A549 (cell line): ENCODE measurements at regions not wholly inside any gene's neighbourhood (a gene's known extent, or its start where the extent isn't known, plus 50 kb on each side); places are given as distances from the start of the nearest gene placed in this dataset.
"Not testable (repeated sequence)": the region's sequence is repeated elsewhere in the genome, so short reads cannot be mapped to it uniquely, and the experiment has no call there.

Experiments
- ATAC-seq, 2 experiments: fragments of 200-7000 bp in 1 of 2; fragments of >200 bp in 1 of 2; cut with Nextera tagmentation in 1 of 2; cut with Tn5 transposase in 1 of 2; 3 replicates each; pipeline versions ENCODE4 v1.8.0 to v1.9.1; 2018 to 2020; ENCODE audit warnings: mild to moderate bottlenecking in 1 of 2, moderate library complexity in 1 of 2
- CTCF ChIA-PET: fragments of 300-600 bp; sonication (Branson Sonifier 250); formaldehyde crosslinking; extraction: SDS; loops from one replicate; lab custom pipeline; 2021; ENCODE audit warnings: antibody characterized with exemption, inconsistent platforms; lab: Yijun Ruan, JAX
- POLR2A ChIA-PET: fragments of 350-600 bp; formaldehyde crosslinking; extraction: SDS; loops from one replicate; lab custom pipeline; 2021; ENCODE audit warnings: antibody characterized with exemption, inconsistent platforms; lab: Yijun Ruan, JAX
- DNase-seq, 2 experiments: peaks; one replicate each; pipeline versions ENCODE4 v3.0.0 to v3.0.0-alpha.2; 2011 to 2016; ENCODE audit warnings: low read depth in 1 of 2, low spot score in 1 of 2
- FAIRE-seq: peaks from 2 replicates; lab custom pipeline; 2011; peaks lifted over from hg19 to GRCh38; lab: Jason Lieb, UNC
- H3K27ac ChIP-seq, 2 experiments: fragments of >200 bp; sonication (Bioruptor Twin); formaldehyde crosslinking; 3 replicates each; pipeline ENCODE4 v1.5.1; 2016 to 2017
- H3K4me1 ChIP-seq: fragments of >200 bp; sonication (Bioruptor Twin); formaldehyde crosslinking; 3 replicates; pipeline ENCODE4 v1.6.1; 2016
- H3K4me2 ChIP-seq: fragments of >200 bp; sonication (Bioruptor Twin); formaldehyde crosslinking; 3 replicates; pipeline ENCODE4 v1.6.1; 2016
- H3K4me3 ChIP-seq: fragments of >200 bp; sonication (Bioruptor Twin); formaldehyde crosslinking; 3 replicates; pipeline ENCODE4 v1.5.1; 2016
- H3K9me3 ChIP-seq: fragments of >200 bp; sonication (Bioruptor Twin); formaldehyde crosslinking; 3 replicates; pipeline ENCODE4 v1.6.1; 2016
- BCL3 ChIP-seq: fragments of >200 bp; sonication (Bioruptor Twin); formaldehyde crosslinking; IDR thresholded peaks from 3 replicates; pipeline ENCODE4 v1.6.1; 2016
- CBX2 ChIP-seq: fragments of 200-600 bp; sonication (generic); IDR thresholded peaks from 2 replicates; pipeline ENCODE4 v1.6.1; 2016; ENCODE audit warnings: low read depth, mild to moderate bottlenecking, borderline replicate concordance
- FOSL2 ChIP-seq, 2 experiments: fragments of 450-650 bp in 1 of 2; fragments of >200 bp in 1 of 2; sonication (Bioruptor Twin) in 1 of 2; formaldehyde crosslinking; IDR thresholded peaks; 2 replicates each; pipeline versions ENCODE4 v1.5.0 to v1.6.1; 2016 to 2020; ENCODE audit warnings: mild to moderate bottlenecking in 1 of 2, moderate library complexity in 1 of 2
- FOXS1 ChIP-seq: fragments of 250-450 bp; sonication (Bioruptor Pico); IDR thresholded peaks from 2 replicates; pipeline ENCODE4 v1.5.0; 2020; ENCODE audit warnings: mild to moderate bottlenecking, moderate library complexity
- HDAC2 ChIP-seq: fragments of 200-600 bp; sonication (generic); IDR thresholded peaks from 2 replicates; pipeline ENCODE4 v1.6.1; 2016
- HES2 ChIP-seq: fragments of >200 bp; sonication (Bioruptor Twin); formaldehyde crosslinking; IDR thresholded peaks from 2 replicates; pipeline ENCODE4 v1.6.1; 2016
- HEYL ChIP-seq: fragments of 250-450 bp; sonication (Bioruptor Pico); IDR thresholded peaks from 2 replicates; pipeline ENCODE4 v1.8.0; 2021; ENCODE audit warnings: mild to moderate bottlenecking, moderate library complexity
- HMGXB4 ChIP-seq: fragments of 250-450 bp; sonication (Bioruptor Pico); IDR thresholded peaks from 2 replicates; pipeline ENCODE4 v1.5.0; 2021; ENCODE audit warnings: mild to moderate bottlenecking, moderate library complexity, borderline replicate concordance
- HOXA7 ChIP-seq: fragments of 250-450 bp; sonication (Bioruptor Pico); IDR thresholded peaks from 2 replicates; pipeline ENCODE4 v1.5.0; 2020; ENCODE audit warnings: mild to moderate bottlenecking, moderate library complexity
- HOXB5 ChIP-seq: fragments of 250-450 bp; sonication (Bioruptor Pico); IDR thresholded peaks from 2 replicates; pipeline ENCODE4 v1.5.0; 2020; ENCODE audit warnings: mild to moderate bottlenecking, moderate library complexity
- KDM1A ChIP-seq: fragments of 200-600 bp; sonication (generic); IDR thresholded peaks from 2 replicates; pipeline ENCODE4 v1.6.1; 2016; ENCODE audit warnings: low read depth, mild to moderate bottlenecking
- KDM5A ChIP-seq: fragments of 200-600 bp; sonication (generic); IDR thresholded peaks from 2 replicates; pipeline ENCODE4 v1.6.1; 2016; ENCODE audit warnings: antibody characterized with exemption, mild to moderate bottlenecking
- MYC ChIP-seq: IDR thresholded peaks from 2 replicates; pipeline ENCODE4 v1.6.1; 2012; ENCODE audit warnings: mild to moderate bottlenecking, inconsistent platforms, low read length, improper control_type of control experiment, borderline replicate concordance
- NPAS2 ChIP-seq: fragments of 250-450 bp; sonication (Bioruptor Pico); IDR thresholded peaks from 2 replicates; pipeline ENCODE4 v1.8.0; 2022; ENCODE audit warnings: mild to moderate bottlenecking, moderate library complexity, borderline replicate concordance
- NR3C1 ChIP-seq: fragments of >200 bp; sonication (Bioruptor Twin); formaldehyde crosslinking; IDR thresholded peaks from 3 replicates; pipeline ENCODE4 v1.6.1; 2017
- PHF8 ChIP-seq: fragments of 200-600 bp; sonication (generic); IDR thresholded peaks from 2 replicates; pipeline ENCODE4 v1.6.1; 2016; ENCODE audit warnings: low read depth, mild to moderate bottlenecking, antibody characterized with exemption, moderate library complexity, borderline replicate concordance
- POLR2A ChIP-seq: IDR thresholded peaks from 2 replicates; pipeline ENCODE4 v1.6.1; 2012; ENCODE audit warnings: mild to moderate bottlenecking, low read length
- POLR2AphosphoS2 ChIP-seq: conservative IDR thresholded peaks from 2 replicates; pipeline ENCODE4 v1.6.1; 2012; ENCODE audit warnings: low read length, improper control_type of control experiment, inconsistent platforms
- RAD21 ChIP-seq, 2 experiments: fragments of >200 bp in 1 of 2; sonication (Bioruptor Twin) in 1 of 2; formaldehyde crosslinking in 1 of 2; IDR thresholded peaks in 1 of 2; conservative IDR thresholded peaks in 1 of 2; 2 replicates in 1 of 2; 3 replicates in 1 of 2; pipeline ENCODE4 v1.6.1; 2012 to 2018; ENCODE audit warnings: inconsistent platforms in 1 of 2
- RARB ChIP-seq: fragments of 250-450 bp; sonication (Bioruptor Pico); IDR thresholded peaks from 2 replicates; pipeline ENCODE4 v1.8.0; 2021; ENCODE audit warnings: mild to moderate bottlenecking, moderate library complexity
- RCOR1 ChIP-seq: fragments of 150-350 bp; IDR thresholded peaks from 2 replicates; pipeline ENCODE4 v1.6.1; 2014; ENCODE audit warnings: antibody characterized with exemption, low read length, low read depth
- SREBF2 ChIP-seq: fragments of 450-650 bp; IDR thresholded peaks from 2 replicates; pipeline ENCODE4 v1.6.1; 2014; ENCODE audit warnings: mild to moderate bottlenecking, moderate library complexity
- TP53 ChIP-seq: fragments of 250-450 bp; sonication (Bioruptor Pico); IDR thresholded peaks from 2 replicates; pipeline ENCODE4 v1.5.0; 2021; ENCODE audit warnings: mild to moderate bottlenecking, moderate library complexity
- USF2 ChIP-seq: fragments of 450-650 bp; IDR thresholded peaks from 2 replicates; pipeline ENCODE4 v1.6.1; 2014; ENCODE audit warnings: antibody characterized with exemption
- ZC3H11A ChIP-seq: fragments of 450-650 bp; IDR thresholded peaks from 2 replicates; pipeline ENCODE4 v1.6.1; 2014; ENCODE audit warnings: antibody characterized with exemption, mild to moderate bottlenecking
- ZNF302 ChIP-seq: fragments of 250-450 bp; sonication (Bioruptor Pico); IDR thresholded peaks from 2 replicates; pipeline ENCODE4 v1.9.0; 2021; ENCODE audit warnings: inconsistent platforms, mild to moderate bottlenecking, moderate library complexity
- WGBS: methylation state at CpG from one replicate; pipeline ENCODE4 v1.1.6; 2017; ENCODE audit errors: missing lambda C conversion rate; 5-methylcytosine and 5-hydroxymethylcytosine counted together

- CTCF ChIA-PET, result interaction anchor here (0.6 kb wide), 1 partner anchor 12 kb away, joined by 3 read pairs; no protein-coding TSS in a partner anchor
- H3K27ac ChIP-seq, ATAC-seq, POLR2A ChIA-PET, H3K4me2 ChIP-seq, FAIRE-seq, DNase-seq, H3K4me1 ChIP-seq, H3K4me3 ChIP-seq, H3K9me3 ChIP-seq: not testable (repeated sequence)
- 71% methylated on average over 9 of the region's 9 CpGs for WGBS
Measured at GRCh38 chr16:72729552-72729951, 318.4 kb downstream of the ZFHX3 start.

GRCh38 chr16:72728516-72728915, 319.4 kb downstream of the ZFHX3 start:
- 82% methylated on average over 5 of the region's 11 CpGs for WGBS
- Histone ChIP-seq H3K9me3 (no peaks in the 10 kb centered on the region; the same call in 2 of the 3 replicates), H3K4me1 (no peaks in the 10 kb centered on the region), H3K4me2 (no peak overlapping the region), H3K4me3 (no peak overlapping the region), H3K27ac (no peak overlapping the region)
- TF ChIP-seq SREBF2, result no peak
- TF ChIP-seq BCL3, result no peak
- FAIRE-seq (no peak), ATAC-seq (no peak), DNase-seq (no peak)
- ChIA-PET POLR2A (no interaction called here), CTCF (no interaction called here)

GRCh38 chr16:72727565-72727964, 320.4 kb downstream of the ZFHX3 start:
- CTCF ChIA-PET, result interaction anchor here (0.6 kb wide), 1 partner anchor 52 kb away, joined by 3 read pairs; no protein-coding TSS in a partner anchor
- POLR2A ChIA-PET, result no interaction called here
- Histone ChIP-seq H3K9me3 (no peaks in the 10 kb centered on the region; the same call in 2 of the 3 replicates), H3K27ac (no peak overlapping the region), H3K4me2 (no peak overlapping the region), H3K4me1 (no peaks in the 10 kb centered on the region), H3K4me3 (no peak overlapping the region)
- no peak for ATAC-seq
- WGBS, result 83% methylated on average over 1 of the region's 1 CpG
- no peak for DNase-seq
- TF ChIP-seq HEYL (no peak), RARB (no peak), FOSL2 (IDR thresholded peaks at IDR 0.05) (no peak), FOSL2 (CRISPR knock-in tag; IDR thresholded peaks at IDR 0.05) (no peak), TP53 (CRISPR knock-in tag) (no peak), HES2 (no peak), ZC3H11A (no peak), FOXS1 (CRISPR knock-in tag) (no peak), HDAC2 (no peak)
- no peak for FAIRE-seq

GRCh38 chr16:72725643-72726042, 322.3 kb downstream of the ZFHX3 start:
- POLR2A ChIA-PET, result no interaction called here
- H3K9me3 ChIP-seq, result no peaks in the 10 kb centered on the region
- H3K4me1 ChIP-seq, result no peaks in the 10 kb centered on the region
- CTCF ChIA-PET, result no interaction called here
- H3K4me2 ChIP-seq, result no peak overlapping the region
- H3K4me3 ChIP-seq, result no peak overlapping the region
- no peak for ATAC-seq
- FAIRE-seq, result no peak
- H3K27ac ChIP-seq, result no peak overlapping the region
- TF ChIP-seq ZNF302 (CRISPR knock-in tag) (no peak), HOXB5 (CRISPR knock-in tag) (no peak), HES2 (no peak), CBX2 (no peak), PHF8 (no peak), POLR2AphosphoS2 (no peak), RAD21 (conservative IDR thresholded peaks at IDR 0.05 in 1 of 2, IDR thresholded peaks at IDR 0.05 in 1 of 2) (no peak), POLR2A (no peak), KDM5A (no peak), BCL3 (no peak), HMGXB4 (no peak), HOXA7 (CRISPR knock-in tag) (no peak), NPAS2 (CRISPR knock-in tag) (no peak), USF2 (no peak), TP53 (CRISPR knock-in tag) (no peak), KDM1A (no peak), RCOR1 (no peak), NR3C1 (no peak), HDAC2 (no peak), MYC (no peak)
- TF ChIP-seq, all 56 proteins: peak for 0
- no peak for DNase-seq
- WGBS, result 51% methylated on average over 2 of the region's 2 CpGs
